ENCODE measurements at regions not wholly inside any gene's neighbourhood (a gene's known extent, or its start where the extent isn't known, plus 50 kb on each side); places are given as distances from the start of the nearest gene placed in this dataset.
A peak's percentile ranks its signal among the peaks of the same experiment; 100 is the strongest.

DNA sequence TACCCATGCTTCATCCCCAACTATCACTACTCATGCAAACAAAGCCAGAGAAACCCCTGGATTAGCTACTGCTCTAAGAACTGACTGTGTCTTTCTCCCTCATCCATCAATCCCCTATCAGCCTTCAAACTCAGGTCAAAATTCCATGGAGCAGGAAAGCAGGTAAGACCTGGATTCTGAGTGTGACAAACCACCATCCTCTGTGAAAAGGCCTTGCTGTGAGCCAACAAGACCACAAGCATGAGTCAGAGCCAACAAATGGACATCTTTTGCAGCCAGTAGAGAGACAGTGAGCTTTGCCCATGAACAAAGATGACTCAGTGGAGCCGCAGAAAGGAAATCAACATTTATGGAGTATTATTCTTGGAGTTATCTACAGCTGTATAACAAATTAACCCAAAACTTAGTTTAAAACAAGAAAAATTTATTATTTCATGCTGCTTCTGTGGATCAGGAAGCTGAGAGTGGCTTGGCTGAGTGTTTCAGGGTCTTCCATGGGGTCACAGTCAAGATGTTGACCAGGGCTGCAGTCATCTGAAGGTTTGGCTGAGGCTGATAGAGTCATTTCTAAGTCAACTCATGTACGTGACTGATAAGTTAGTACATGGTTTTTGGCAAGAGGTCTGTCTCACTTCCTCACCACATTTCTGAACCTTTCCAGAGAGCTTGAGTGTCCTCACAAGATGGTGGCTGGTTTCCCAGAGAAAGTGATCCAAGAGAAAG, 61.1 kb downstream of the PITPNM2 start:
- Histone ChIP-seq H3K4me1 (replicated peaks in 1 of 2) (peaks cover 16 to 23% of the 10 kb centered on the region in 2 donors), H3K27ac (no peak overlapping the region), H3K4me3 (no peak overlapping the region)
- ATAC-seq (replicated peaks in 6 of 8): peak in 4 of 8 experiments; percentile 39 to 91 (median 64)
- in situ Hi-C loops (cut with MboI; ENCODE audit: low pct_unique_long_range_greater_than_20kb in 2 of 9, low sequenced_read_pairs in 9 of 9, unreplicated experiment in 9 of 9): no loop called here
- 21 to 100% (median 90%) methylated on average over 1 to 2 of the region's 2 CpGs; no CpG with 5 or more reads in 3 of the 10 experiments for WGBS, 10 experiments

DNA sequence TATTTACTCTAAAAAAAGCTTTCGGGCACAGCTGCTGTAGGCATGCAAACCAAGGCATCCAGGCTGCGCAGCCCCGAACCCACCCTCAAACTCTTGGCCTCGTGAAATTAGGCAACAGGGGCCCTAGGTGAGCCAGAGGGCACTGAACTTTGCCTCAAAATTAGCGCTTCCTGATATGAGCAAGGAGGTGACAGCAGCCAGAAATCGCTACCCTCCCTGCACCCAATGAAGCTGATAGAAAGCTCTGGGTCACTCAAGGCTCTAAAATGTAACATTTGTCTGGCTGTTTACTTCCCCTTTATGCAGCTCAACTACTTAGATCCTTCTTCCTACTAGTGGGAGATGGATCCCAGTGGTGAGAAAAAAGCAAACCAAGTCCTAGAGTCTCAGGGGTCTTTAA, 61.8 kb downstream of the PITPNM2 start:
- in situ Hi-C loops (cut with MboI; ENCODE audit: low pct_unique_long_range_greater_than_20kb in 2 of 9, low sequenced_read_pairs in 9 of 9, unreplicated experiment in 9 of 9): no loop called here
- H3K4me1 ChIP-seq (replicated peaks in 1 of 2): peaks cover 16 to 20% of the 10 kb centered on the region in 2 donors
- WGBS, 10 experiments: 82 to 100% (median 88%) methylated on average over 1 to 6 of the region's 6 CpGs; no CpG with 5 or more reads in 2 of the 10 experiments
- no peak overlapping the region for H3K4me3 ChIP-seq
- no peak overlapping the region for H3K27ac ChIP-seq
- no peak for ATAC-seq (replicated peaks in 6 of 8)

DNA sequence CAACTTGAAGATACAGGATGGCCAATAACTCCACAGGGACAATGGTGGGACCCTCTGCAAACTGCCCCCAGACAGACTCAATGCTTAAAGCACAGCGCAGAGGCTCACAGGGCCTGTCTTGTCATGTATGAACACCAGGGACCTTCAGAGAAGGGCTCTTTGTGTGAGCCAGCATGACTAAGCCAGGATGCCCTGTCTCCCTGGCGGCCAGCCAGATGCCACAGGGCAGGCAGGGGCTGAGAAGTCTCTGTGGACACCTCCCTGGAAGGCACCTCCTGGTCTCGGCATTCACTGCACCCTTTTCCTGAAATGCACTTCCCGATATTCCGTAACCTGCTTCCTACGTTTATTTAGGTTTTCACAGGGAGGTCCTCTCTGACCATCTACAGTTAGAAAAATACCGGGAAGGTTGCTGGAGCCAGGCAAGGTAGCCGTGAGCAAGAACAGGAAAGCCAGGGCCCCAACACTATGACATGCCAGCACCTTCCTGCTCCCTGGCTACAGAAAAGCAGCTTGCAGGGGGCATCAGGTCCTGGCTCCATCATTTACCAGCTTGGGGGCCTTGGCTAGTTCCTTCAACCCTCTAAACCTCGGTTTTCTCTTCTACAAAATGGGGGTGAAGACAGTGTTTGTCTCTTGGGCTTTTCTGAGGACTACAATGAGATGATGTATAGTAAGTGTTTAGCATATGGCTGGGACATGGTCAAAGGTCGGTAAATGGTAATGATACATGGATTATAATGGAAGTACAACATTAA, 65.0 kb downstream of the PITPNM2 start:
- Histone ChIP-seq H3K4me1 (replicated peaks in 1 of 2) (peaks cover 16% of the 10 kb centered on the region in 2 donors), H3K27ac (no peak overlapping the region), H3K4me3 (no peak overlapping the region)
- 53 to 100% (median 83%) methylated on average over 1 to 10 of the region's 10 CpGs; no CpG with 5 or more reads in 1 of the 10 experiments for WGBS, 10 experiments
- in situ Hi-C loops (cut with MboI; ENCODE audit: low pct_unique_long_range_greater_than_20kb in 2 of 9, low sequenced_read_pairs in 9 of 9, unreplicated experiment in 9 of 9): no loop called here
- ATAC-seq (replicated peaks in 6 of 8): peak in 7 of 8 experiments; percentile 28 to 94 (median 73)

DNA sequence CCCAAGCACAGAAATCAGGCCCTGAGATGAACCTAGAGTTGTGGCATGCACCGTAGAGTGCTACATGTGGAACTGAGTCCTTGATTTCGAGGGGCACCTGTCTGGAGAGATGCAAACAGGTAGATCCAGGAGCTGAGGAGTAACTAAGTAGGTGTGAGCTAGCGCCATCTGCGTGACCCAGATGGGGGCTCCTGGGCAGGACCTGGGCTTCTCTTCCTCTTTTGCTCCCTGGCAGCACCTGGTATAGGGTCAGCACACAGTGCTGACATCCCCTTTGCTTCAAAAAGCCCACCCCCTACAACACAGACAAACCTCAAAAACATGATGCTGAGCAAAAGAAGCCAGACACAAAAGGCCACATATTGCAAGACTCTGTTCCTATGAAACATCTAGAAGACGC, 65.8 kb downstream of the PITPNM2 start:
- 74 to 100% (median 100%) methylated on average over 1 to 3 of the region's 5 CpGs; no CpG with 5 or more reads in 2 of the 10 experiments for WGBS, 10 experiments
- Histone ChIP-seq H3K4me1 (replicated peaks in 1 of 2) (peaks cover 16% of the 10 kb centered on the region in 2 donors), H3K4me3 (no peak overlapping the region), H3K27ac (no peak overlapping the region)
- in situ Hi-C loops (cut with MboI; ENCODE audit: low pct_unique_long_range_greater_than_20kb in 2 of 9, low sequenced_read_pairs in 9 of 9, unreplicated experiment in 9 of 9): no loop called here
- ATAC-seq (replicated peaks in 6 of 8): no peak

DNA sequence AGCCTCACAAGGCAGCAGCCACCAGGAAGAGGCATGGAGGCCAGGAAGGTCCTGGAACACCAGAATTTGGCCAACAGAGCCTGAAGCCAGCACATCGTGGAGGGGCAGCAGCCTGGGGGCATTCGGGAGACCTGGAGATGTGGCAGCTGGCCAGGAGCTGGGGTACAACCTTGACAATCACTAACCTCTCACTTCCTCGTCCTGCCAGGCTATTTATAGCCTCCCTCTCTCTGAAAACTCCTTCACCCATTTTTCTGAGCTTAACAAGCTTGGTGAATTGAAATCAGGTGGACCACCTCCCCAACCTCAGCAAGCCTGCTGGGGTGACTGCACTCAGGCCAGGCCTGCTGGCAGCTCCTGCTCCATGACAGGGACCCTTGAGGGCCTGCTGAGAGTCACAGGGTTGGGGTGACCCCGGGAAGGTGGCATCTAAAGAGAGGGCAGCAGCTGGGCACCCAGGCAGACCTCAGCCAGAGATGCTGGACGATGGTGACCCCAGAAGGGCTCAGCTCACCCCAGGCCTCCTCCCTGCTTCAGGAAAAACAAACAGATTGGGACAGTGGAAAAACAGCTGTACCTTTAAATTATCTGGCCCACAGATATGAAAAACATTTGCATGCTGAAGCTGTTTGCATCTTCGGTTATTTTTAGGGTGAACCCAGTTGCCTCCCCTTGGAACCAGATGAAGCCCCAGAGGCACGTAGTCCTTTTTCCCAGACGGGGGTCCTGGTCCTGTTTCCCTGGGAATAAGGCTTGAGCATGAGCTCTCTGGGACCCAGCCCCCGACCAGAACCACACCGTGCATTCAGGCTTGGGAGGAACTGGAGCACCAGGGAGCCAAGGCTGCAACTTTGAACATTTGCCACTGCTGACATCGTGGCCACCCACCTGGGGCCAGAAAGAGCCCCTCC, 67.0 kb downstream of the PITPNM2 start:
- WGBS, 10 experiments: 30 to 83% (median 50%) methylated on average over 1 to 5 of the region's 11 CpGs; no CpG with 5 or more reads in 3 of the 10 experiments
- ATAC-seq (replicated peaks in 6 of 8): peak in 1 of 8 experiments; percentile 29
- no peak overlapping the region for H3K4me3 ChIP-seq
- peaks cover 17 to 19% of the 10 kb centered on the region in 2 donors for H3K4me1 ChIP-seq (replicated peaks in 1 of 2)
- in situ Hi-C loops (cut with MboI; ENCODE audit: low pct_unique_long_range_greater_than_20kb in 2 of 9, low sequenced_read_pairs in 9 of 9, unreplicated experiment in 9 of 9): no loop called here
- H3K27ac ChIP-seq: peak overlapping the region in 1 of 2 donors; percentile 23

DNA sequence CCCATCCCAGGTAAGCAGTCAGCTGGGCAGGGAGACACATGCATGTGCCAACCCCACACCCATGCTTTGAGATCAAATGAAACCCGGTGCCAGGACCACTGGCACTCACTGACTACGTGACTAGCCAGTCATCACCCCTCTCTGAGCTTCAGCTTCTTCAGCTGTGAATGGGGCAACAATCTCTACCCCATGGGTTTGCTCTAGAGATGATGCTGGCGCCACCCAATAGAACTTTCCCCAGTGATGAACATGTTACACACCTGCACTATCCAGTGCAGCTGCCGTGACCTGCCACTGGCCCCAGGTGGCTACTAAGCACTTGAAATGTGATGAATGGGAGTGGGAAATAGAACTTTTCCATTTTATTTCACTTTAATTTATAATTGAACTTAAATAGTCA, 70.3 kb downstream of the PITPNM2 start:
- Histone ChIP-seq H3K4me1 (replicated peaks in 1 of 2) (peaks cover 34 to 48% of the 10 kb centered on the region in 2 donors), H3K4me3 (no peak overlapping the region), H3K27ac (no peak overlapping the region)
- 88 to 92% methylated on average over 3 to 4 of the region's 4 CpGs; no CpG with 5 or more reads in 8 of the 10 experiments for WGBS, 10 experiments
- in situ Hi-C loops (cut with MboI; ENCODE audit: low pct_unique_long_range_greater_than_20kb in 2 of 9, low sequenced_read_pairs in 9 of 9, unreplicated experiment in 9 of 9): no loop called here
- no peak for ATAC-seq (replicated peaks in 6 of 8)

DNA sequence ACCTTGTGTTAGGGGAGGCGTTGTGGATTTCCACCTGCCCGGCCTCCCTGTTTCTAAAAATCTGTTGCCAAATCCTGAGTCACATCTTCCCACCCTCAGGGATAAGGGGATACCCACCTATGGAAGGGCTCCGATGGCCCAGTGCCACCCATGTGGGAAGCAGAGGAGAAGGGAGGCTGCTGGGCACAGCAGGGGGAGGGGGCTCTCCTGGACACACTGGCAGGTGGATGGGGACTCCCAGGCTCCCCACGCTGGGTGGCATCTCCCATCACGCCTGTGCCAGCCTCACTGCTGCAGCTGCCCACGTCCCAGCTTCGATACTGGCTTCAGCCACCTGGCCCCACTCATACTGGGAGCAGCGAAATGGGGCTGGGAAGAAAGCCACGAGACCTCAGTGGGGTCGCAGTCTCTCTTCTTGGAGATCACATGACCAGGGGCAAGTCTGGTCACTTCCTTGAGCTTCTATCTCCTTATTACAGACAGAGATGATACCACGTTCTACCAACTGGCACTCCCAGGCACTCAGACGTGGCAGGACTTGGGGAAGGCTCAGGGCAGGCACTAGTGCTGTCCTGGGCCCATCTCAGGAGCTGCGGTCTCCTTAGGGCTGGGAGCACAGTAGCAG, 72.2 kb downstream of the PITPNM2 start:
- peak overlapping the region; percentile 81 to 86 for H3K27ac ChIP-seq
- WGBS, 10 experiments: 86 to 100% (median 100%) methylated on average over 1 to 2 of the region's 13 CpGs; no CpG with 5 or more reads in 5 of the 10 experiments
- H3K4me3 ChIP-seq: no peak overlapping the region
- ATAC-seq (replicated peaks in 6 of 8): no peak
- in situ Hi-C loops (cut with MboI; ENCODE audit: low pct_unique_long_range_greater_than_20kb in 2 of 9, low sequenced_read_pairs in 9 of 9, unreplicated experiment in 9 of 9): no loop called here
- peaks cover 29 to 40% of the 10 kb centered on the region in 2 donors for H3K4me1 ChIP-seq (replicated peaks in 1 of 2)

DNA sequence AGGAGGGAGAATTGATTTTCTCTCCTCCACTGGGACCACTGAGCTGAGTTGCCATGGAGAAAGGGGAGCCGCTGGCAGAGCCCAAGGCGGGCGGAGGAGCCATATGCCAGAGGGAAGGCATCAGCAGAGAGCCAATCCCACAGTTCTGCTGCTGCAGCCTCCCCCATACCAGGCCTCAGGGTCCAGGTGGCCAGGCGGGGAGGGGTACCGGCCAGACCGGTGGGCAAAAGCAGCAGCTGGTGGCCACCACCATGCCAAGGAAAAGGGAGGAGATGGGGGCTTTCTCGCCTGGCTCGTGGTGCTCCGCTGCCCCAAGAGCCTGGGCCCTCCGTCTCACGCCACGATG, 72.8 kb downstream of the PITPNM2 start:
- Histone ChIP-seq H3K4me1 (replicated peaks in 1 of 2) (peaks cover 29 to 40% of the 10 kb centered on the region in 2 donors), H3K4me3 (no peak overlapping the region), H3K27ac (peak overlapping the region; percentile 81 to 86)
- peak in 4 of 8 experiments; percentile 75 to 86 (median 78) for ATAC-seq (replicated peaks in 6 of 8)
- in situ Hi-C loops (cut with MboI; ENCODE audit: low pct_unique_long_range_greater_than_20kb in 2 of 9, low sequenced_read_pairs in 9 of 9, unreplicated experiment in 9 of 9): no loop called here
- WGBS, 10 experiments: 66 to 80% methylated on average over 1 to 3 of the region's 12 CpGs; no CpG with 5 or more reads in 8 of the 10 experiments

DNA sequence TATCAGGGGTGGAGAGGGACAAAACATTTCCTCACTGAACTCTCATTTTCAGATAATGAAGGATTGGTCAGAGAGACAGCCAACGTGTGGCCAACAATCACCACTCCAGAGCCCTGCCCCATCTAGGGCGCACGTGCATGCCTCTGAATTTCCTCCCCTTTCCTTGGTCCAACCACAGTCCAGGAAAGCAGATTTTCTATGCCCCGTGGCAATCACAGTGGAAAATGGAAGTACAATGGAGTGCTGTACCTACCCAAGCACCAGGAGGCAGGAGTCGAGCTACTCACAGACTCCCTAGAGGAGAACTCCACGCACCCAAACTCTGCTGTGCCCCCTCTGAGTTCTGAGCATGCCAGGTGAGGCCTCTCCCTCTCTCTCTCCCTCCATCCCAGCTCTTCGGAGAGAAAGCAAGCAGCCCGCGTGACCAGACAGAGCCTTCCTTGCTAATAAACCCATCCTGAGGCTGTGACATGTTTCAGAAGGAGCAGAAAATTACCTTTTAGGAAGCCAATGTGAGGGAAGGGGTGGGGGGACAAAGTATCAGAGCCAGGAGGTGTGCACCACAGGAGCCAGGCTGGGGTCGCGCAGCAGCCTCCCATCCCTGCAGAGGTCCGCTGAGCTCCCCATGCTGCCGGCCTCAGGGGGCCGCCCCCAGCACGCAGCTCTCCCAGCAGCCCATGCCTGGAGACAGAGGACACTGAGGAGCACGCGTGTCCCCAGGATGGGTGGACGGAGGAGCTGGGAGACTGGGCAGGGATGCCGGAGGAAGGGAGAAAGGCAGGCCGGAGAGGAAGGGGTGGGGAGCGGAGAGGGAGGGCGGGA, 73.4 kb downstream of the PITPNM2 start:
- peak in 5 of 8 experiments; percentile 5 to 86 (median 80) for ATAC-seq (replicated peaks in 6 of 8)
- Histone ChIP-seq H3K4me3 (no peak overlapping the region), H3K4me1 (replicated peaks in 1 of 2) (peaks cover 29 to 40% of the 10 kb centered on the region in 2 donors), H3K27ac (peak overlapping the region; percentile 59 to 70)
- in situ Hi-C loops (cut with MboI; ENCODE audit: low pct_unique_long_range_greater_than_20kb in 2 of 9, low sequenced_read_pairs in 9 of 9, unreplicated experiment in 9 of 9): no loop called here
- 40 to 100% (median 93%) methylated on average over 2 to 6 of the region's 22 CpGs; no CpG with 5 or more reads in 4 of the 10 experiments for WGBS, 10 experiments

DNA sequence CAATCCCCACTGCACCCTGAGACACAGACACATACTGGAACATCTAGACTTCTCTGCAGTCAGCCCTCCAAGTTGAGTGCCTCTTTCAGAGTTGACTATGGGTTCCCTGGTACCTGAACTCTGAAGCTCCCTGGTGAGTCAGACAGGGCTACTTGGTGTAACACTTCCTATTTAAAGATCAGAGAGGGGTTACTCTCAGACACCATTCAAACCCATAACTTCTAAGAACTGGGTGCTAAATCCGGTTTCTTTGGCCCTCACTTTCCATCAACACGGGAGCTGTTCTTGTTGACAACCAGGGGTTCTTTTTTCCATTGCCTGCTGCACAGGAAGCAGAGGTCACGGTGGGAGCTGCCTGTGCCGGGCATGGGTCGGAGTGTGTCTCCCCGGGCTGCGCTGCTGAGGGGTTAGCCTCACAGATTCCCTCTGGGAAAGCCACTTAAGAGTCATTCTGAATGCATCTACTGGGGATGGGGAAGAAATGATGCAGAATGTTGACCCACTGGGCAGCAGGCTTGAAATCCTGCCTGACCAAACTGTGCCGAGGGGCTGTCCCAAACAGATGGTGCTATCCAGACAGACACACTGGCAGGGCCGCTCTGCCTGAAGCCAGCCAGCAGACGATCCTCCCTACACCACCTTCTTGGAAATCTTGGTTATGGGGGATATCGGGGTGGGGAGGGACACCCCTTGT, 74.1 kb downstream of the PITPNM2 start:
- WGBS, 10 experiments: 83 to 100% (median 90%) methylated on average over 1 to 6 of the region's 11 CpGs; no CpG with 5 or more reads in 5 of the 10 experiments
- Histone ChIP-seq H3K4me1 (replicated peaks in 1 of 2) (peaks cover 29 to 40% of the 10 kb centered on the region in 2 donors), H3K4me3 (no peak overlapping the region), H3K27ac (no peak overlapping the region)
- in situ Hi-C loops (cut with MboI; ENCODE audit: low pct_unique_long_range_greater_than_20kb in 2 of 9, low sequenced_read_pairs in 9 of 9, unreplicated experiment in 9 of 9): no loop called here
- ATAC-seq (replicated peaks in 6 of 8): no peak

DNA sequence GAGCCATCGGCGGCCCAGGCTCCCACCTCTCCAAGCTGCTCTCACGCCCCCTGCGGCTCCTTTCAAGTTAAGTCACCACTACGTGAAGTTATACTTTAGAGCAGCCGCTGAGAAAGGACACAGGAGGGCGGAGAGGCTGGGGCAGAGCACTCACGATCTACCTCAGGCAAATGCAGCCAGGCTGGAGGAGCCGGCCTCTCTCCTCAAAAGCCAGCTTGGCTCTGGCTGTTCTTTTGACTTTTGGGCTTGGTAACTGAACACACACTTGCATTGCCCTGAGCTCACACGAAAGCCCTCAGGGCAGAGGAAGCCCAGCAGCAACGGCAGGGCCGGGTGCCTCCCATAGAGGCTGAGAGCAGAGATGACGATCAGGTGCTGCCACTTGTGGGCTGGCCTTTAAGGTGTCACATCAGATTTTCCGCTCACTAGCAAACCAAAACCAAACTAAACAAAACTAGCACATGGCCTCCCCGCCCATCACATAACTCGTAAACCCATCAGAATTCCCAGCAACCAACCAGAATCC, 75.2 kb downstream of the PITPNM2 start:
- 0 to 100% (median 25%) methylated on average over 1 to 9 of the region's 16 CpGs; no CpG with 5 or more reads in 4 of the 10 experiments for WGBS, 10 experiments
- Histone ChIP-seq H3K27ac (no peak overlapping the region), H3K4me3 (no peak overlapping the region), H3K4me1 (replicated peaks in 1 of 2) (peaks cover 29 to 40% of the 10 kb centered on the region in 2 donors)
- in situ Hi-C loops (cut with MboI; ENCODE audit: low pct_unique_long_range_greater_than_20kb in 2 of 9, low sequenced_read_pairs in 9 of 9, unreplicated experiment in 9 of 9): no loop called here
- peak; percentile 31 to 83 (median 66) for ATAC-seq (replicated peaks in 6 of 8)
